Effector memory CD4-positive, alpha-beta T cell (primary cell): ENCODE measurements at regions not wholly inside any gene's neighbourhood (a gene's known extent, or its start where the extent isn't known, plus 50 kb on each side); places are given as distances from the start of the nearest gene placed in this dataset.

Experiments used
- DNase-seq, 3 donors: peaks; one replicate each; pipeline ENCODE4 v3.0.0-alpha.2; 2020
- H3K27ac ChIP-seq: 2 replicates; pipeline ENCODE4 v1.7.0; 2013; ENCODE audit warnings: mild to moderate bottlenecking, low read length, moderate library complexity; ENCODE audit not compliant: insufficient read depth, poor library complexity, severe bottlenecking
- H3K27me3 ChIP-seq: replicated peaks from 2 replicates; pipeline ENCODE4 v1.7.0; 2013; ENCODE audit warnings: mild to moderate bottlenecking, low read length; ENCODE audit not compliant: insufficient read depth, control insufficient read depth, poor library complexity, severe bottlenecking
- H3K36me3 ChIP-seq: 2 replicates; pipeline ENCODE4 v1.7.0; 2013; ENCODE audit warnings: mild to moderate bottlenecking, low read length, moderate library complexity; ENCODE audit not compliant: control insufficient read depth, insufficient read depth
- H3K4me1 ChIP-seq: 2 replicates; pipeline ENCODE4 v1.7.0; 2013; ENCODE audit warnings: low read length, mild to moderate bottlenecking; ENCODE audit not compliant: control insufficient read depth, insufficient read depth, poor library complexity, severe bottlenecking
- H3K4me3 ChIP-seq: 2 replicates; pipeline ENCODE4 v1.7.0; 2013; ENCODE audit warnings: low read length, low read depth, mild to moderate bottlenecking; ENCODE audit not compliant: insufficient read depth, poor library complexity, severe bottlenecking
- H3K9me3 ChIP-seq: 2 replicates; pipeline ENCODE4 v1.7.0; 2013; ENCODE audit warnings: mild to moderate bottlenecking, low read length, moderate library complexity; ENCODE audit not compliant: control insufficient read depth

- Histone ChIP-seq H3K27ac (no peak overlapping the region), H3K4me3 (no peak overlapping the region), H3K36me3 (no peaks in the 10 kb centered on the region), H3K9me3 (no peaks in the 10 kb centered on the region), H3K27me3 (no peaks in the 10 kb centered on the region), H3K4me1 (no peaks in the 10 kb centered on the region)
- no peak for DNase-seq
These were observed 57.1 kb upstream of the EOMES start for GRCh38 chr3:27779176-27779575.

GRCh38 chr3:27789420-27789819, 67.3 kb upstream of the EOMES start:
- DNase-seq, result no peak
- H3K9me3 ChIP-seq, result no peaks in the 10 kb centered on the region
- H3K4me3 ChIP-seq, result no peak overlapping the region
- H3K27me3 ChIP-seq, result no peaks in the 10 kb centered on the region
- no peaks in the 10 kb centered on the region for H3K4me1 ChIP-seq
- H3K36me3 ChIP-seq, result no peaks in the 10 kb centered on the region
- no peak overlapping the region for H3K27ac ChIP-seq

- DNase-seq, result no peak
- H3K27ac ChIP-seq, result no peak overlapping the region
- H3K9me3 ChIP-seq, result no peaks in the 10 kb centered on the region
- H3K27me3 ChIP-seq, result no peaks in the 10 kb centered on the region
- H3K4me3 ChIP-seq, result no peak overlapping the region
- no peaks in the 10 kb centered on the region for H3K36me3 ChIP-seq
- H3K4me1 ChIP-seq, result no peaks in the 10 kb centered on the region
These were observed 69.8 kb upstream of the EOMES start for GRCh38 chr3:27791956-27792355.

- no peaks in the 10 kb centered on the region for H3K27me3 ChIP-seq
- H3K27ac ChIP-seq, result no peak overlapping the region
- H3K4me3 ChIP-seq, result no peak overlapping the region
- no peaks in the 10 kb centered on the region for H3K9me3 ChIP-seq
- DNase-seq, result no peak
- H3K36me3 ChIP-seq, result no peaks in the 10 kb centered on the region
- H3K4me1 ChIP-seq, result no peaks in the 10 kb centered on the region
These were observed 70.7 kb upstream of the EOMES start for GRCh38 chr3:27792869-27793268.

GRCh38 chr3:27794211-27794610, 72.1 kb upstream of the EOMES start:
- H3K27ac ChIP-seq, result no peak overlapping the region
- DNase-seq, result no peak
- no peaks in the 10 kb centered on the region for H3K36me3 ChIP-seq
- H3K4me3 ChIP-seq, result no peak overlapping the region
- no peaks in the 10 kb centered on the region for H3K9me3 ChIP-seq
- H3K4me1 ChIP-seq, result no peaks in the 10 kb centered on the region
- no peaks in the 10 kb centered on the region for H3K27me3 ChIP-seq

- H3K27ac ChIP-seq, result no peak overlapping the region
- no peak for DNase-seq
- H3K9me3 ChIP-seq, result no peaks in the 10 kb centered on the region
- no peaks in the 10 kb centered on the region for H3K4me1 ChIP-seq
- H3K36me3 ChIP-seq, result no peaks in the 10 kb centered on the region
- H3K4me3 ChIP-seq, result no peak overlapping the region
- no peaks in the 10 kb centered on the region for H3K27me3 ChIP-seq
These were observed 74.3 kb upstream of the EOMES start for GRCh38 chr3:27796365-27796875.

GRCh38 chr3:27797773-27798172, 75.7 kb upstream of the EOMES start:
- no peaks in the 10 kb centered on the region for H3K27me3 ChIP-seq
- H3K27ac ChIP-seq, result no peak overlapping the region
- no peaks in the 10 kb centered on the region for H3K36me3 ChIP-seq
- no peaks in the 10 kb centered on the region for H3K4me1 ChIP-seq
- no peak overlapping the region for H3K4me3 ChIP-seq
- no peak for DNase-seq
- no peaks in the 10 kb centered on the region for H3K9me3 ChIP-seq

- Histone ChIP-seq H3K27ac (no peak overlapping the region), H3K36me3 (no peaks in the 10 kb centered on the region), H3K4me1 (no peaks in the 10 kb centered on the region), H3K27me3 (no peaks in the 10 kb centered on the region), H3K4me3 (no peak overlapping the region), H3K9me3 (no peaks in the 10 kb centered on the region)
- no peak for DNase-seq
These were observed 78.1 kb upstream of the EOMES start for GRCh38 chr3:27800261-27800660.

- H3K4me3 ChIP-seq, result no peak overlapping the region
- no peaks in the 10 kb centered on the region for H3K9me3 ChIP-seq
- no peaks in the 10 kb centered on the region for H3K36me3 ChIP-seq
- no peak for DNase-seq
- no peak overlapping the region for H3K27ac ChIP-seq
- H3K4me1 ChIP-seq, result no peaks in the 10 kb centered on the region
- H3K27me3 ChIP-seq, result no peaks in the 10 kb centered on the region
These were observed 80.3 kb upstream of the EOMES start for GRCh38 chr3:27802425-27802824.

GRCh38 chr3:27802849-27803248, 80.7 kb upstream of the EOMES start:
- Histone ChIP-seq H3K4me3 (no peak overlapping the region), H3K36me3 (no peaks in the 10 kb centered on the region)

GRCh38 chr3:27805282-27805681, 83.2 kb upstream of the EOMES start:
- Histone ChIP-seq H3K27ac (no peak overlapping the region), H3K9me3 (no peaks in the 10 kb centered on the region), H3K27me3 (no peaks in the 10 kb centered on the region), H3K36me3 (no peaks in the 10 kb centered on the region), H3K4me1 (no peaks in the 10 kb centered on the region), H3K4me3 (no peak overlapping the region)
- no peak for DNase-seq

More at GRCh38 chr3:27802849-27803248, 80.7 kb upstream of the EOMES start:
- H3K27ac ChIP-seq, result no peak overlapping the region
- H3K9me3 ChIP-seq, result no peaks in the 10 kb centered on the region
- DNase-seq, result no peak
- H3K27me3 ChIP-seq, result no peaks in the 10 kb centered on the region
- no peaks in the 10 kb centered on the region for H3K4me1 ChIP-seq
